Progenitor cell of endocrine pancreas (in vitro differentiated cells): ENCODE measurements at regions not wholly inside any gene's neighbourhood (a gene's known extent, or its start where the extent isn't known, plus 50 kb on each side); places are given as distances from the start of the nearest gene placed in this dataset.
A peak's percentile ranks its signal among the peaks of the same experiment; 100 is the strongest.

Source experiments
- DNase-seq: peaks from one replicate; pipeline ENCODE4 v3.0.0; 2021; ENCODE audit warnings: low spot score; ENCODE audit not compliant: unreplicated experiment
- H3K27ac Mint-ChIP-seq: 2 replicates; pipeline ENCODE4 v1.8.0; 2021; ENCODE audit warnings: mild to moderate bottlenecking, moderate library complexity, mixed read lengths
- H3K27me3 Mint-ChIP-seq: 2 replicates; pipeline ENCODE4 v1.8.0; 2021; ENCODE audit warnings: mixed read lengths
- H3K36me3 Mint-ChIP-seq: 2 replicates; pipeline ENCODE4 v1.8.0; 2022; ENCODE audit warnings: mixed read lengths; ENCODE audit not compliant: insufficient read depth
- H3K4me1 Mint-ChIP-seq: 2 replicates; pipeline ENCODE4 v1.8.0; 2021; ENCODE audit warnings: low read depth, mixed read lengths
- H3K4me3 Mint-ChIP-seq: 2 replicates; pipeline ENCODE4 v1.8.0; 2021; ENCODE audit warnings: low read depth, mild to moderate bottlenecking, moderate library complexity, mixed read lengths
- H3K9me3 Mint-ChIP-seq: 2 replicates; pipeline ENCODE4 v1.8.0; 2021; ENCODE audit warnings: low read depth, mixed read lengths
- CTCF ChIP-seq: fragments of 200-600 bp; sonication (generic); IDR thresholded peaks from one replicate; pipeline ENCODE4 v1.5.0; 2021; ENCODE audit warnings: antibody characterized with exemption, mild to moderate bottlenecking; ENCODE audit not compliant: unreplicated experiment

- no peaks in the 10 kb centered on the region for H3K36me3 Mint-ChIP-seq
- H3K4me3 Mint-ChIP-seq, result no peak overlapping the region
- no peaks in the 10 kb centered on the region for H3K9me3 Mint-ChIP-seq
- DNase-seq, result no peak
- H3K27me3 Mint-ChIP-seq, result no peaks in the 10 kb centered on the region
- peaks cover 4% of the 10 kb centered on the region for H3K4me1 Mint-ChIP-seq
- no peak for TF ChIP-seq CTCF
- no peak overlapping the region for H3K27ac Mint-ChIP-seq
Observed at GRCh38 chr4:59979061-59979460, 1221.1 kb upstream of the ADGRL3 start.

- H3K27ac Mint-ChIP-seq, result no peak overlapping the region
- H3K4me1 Mint-ChIP-seq, result no peaks in the 10 kb centered on the region
Observed at GRCh38 chr4:59983852-59984251, 1216.3 kb upstream of the ADGRL3 start.

GRCh38 chr4:59987289-59987688 is 1212.8 kb upstream of the ADGRL3 start:
- Mint-ChIP-seq H3K9me3 (no peaks in the 10 kb centered on the region), H3K36me3 (no peaks in the 10 kb centered on the region), H3K27ac (no peak overlapping the region), H3K4me1 (no peaks in the 10 kb centered on the region), H3K4me3 (no peak overlapping the region), H3K27me3 (no peaks in the 10 kb centered on the region)
- no peak for DNase-seq
- peak; percentile 17 for TF ChIP-seq CTCF

More at GRCh38 chr4:59983852-59984251, 1216.3 kb upstream of the ADGRL3 start:
- Mint-ChIP-seq H3K27me3 (no peaks in the 10 kb centered on the region), H3K9me3 (no peaks in the 10 kb centered on the region), H3K36me3 (no peaks in the 10 kb centered on the region), H3K4me3 (no peak overlapping the region)
- TF ChIP-seq CTCF, result no peak
- no peak for DNase-seq

- H3K4me3 Mint-ChIP-seq, result no peak overlapping the region
- TF ChIP-seq CTCF, result peak; percentile 35
- H3K9me3 Mint-ChIP-seq, result peaks cover 10% of the 10 kb centered on the region
- no peak overlapping the region for H3K27ac Mint-ChIP-seq
- no peaks in the 10 kb centered on the region for H3K27me3 Mint-ChIP-seq
- no peaks in the 10 kb centered on the region for H3K4me1 Mint-ChIP-seq
- H3K36me3 Mint-ChIP-seq, result no peaks in the 10 kb centered on the region
- no peak for DNase-seq
Observed at GRCh38 chr4:59994118-59994517, 1206.0 kb upstream of the ADGRL3 start.

GRCh38 chr4:60002603-60003337 is 1197.4 kb upstream of the ADGRL3 start:
- H3K4me3 Mint-ChIP-seq, result no peak overlapping the region

More at GRCh38 chr4:60002603-60003337, 1197.4 kb upstream of the ADGRL3 start:
- H3K4me1 Mint-ChIP-seq, result no peaks in the 10 kb centered on the region
- peaks cover 12% of the 10 kb centered on the region for H3K9me3 Mint-ChIP-seq
- H3K36me3 Mint-ChIP-seq, result no peaks in the 10 kb centered on the region
- H3K27me3 Mint-ChIP-seq, result no peaks in the 10 kb centered on the region
- no peak for TF ChIP-seq CTCF
- no peak for DNase-seq
- no peak overlapping the region for H3K27ac Mint-ChIP-seq
